Vagina (tissue), 2 donors: ENCODE measurements at regions not wholly inside any gene's neighbourhood (a gene's known extent, or its start where the extent isn't known, plus 50 kb on each side); places are given as distances from the start of the nearest gene placed in this dataset.

ENCODE experiments used
- CTCF ChIP-seq, 3 experiments: fragments of 450-650 bp in 2 of 3; fragments of 200-600 bp in 1 of 3; sonication (generic) in 1 of 3; IDR thresholded peaks; one replicate each; pipeline ENCODE4 v1.5.1; 2017 to 2019; ENCODE audit warnings: antibody characterized with exemption in 3 of 3, mild to moderate bottlenecking in 2 of 3, moderate library complexity in 2 of 3
- POLR2A ChIP-seq, 2 donors: fragments of 450-650 bp; IDR thresholded peaks; one replicate each; pipeline ENCODE4 v1.6.1; 2017; ENCODE audit warnings: antibody characterized with exemption in 2 of 2, mild to moderate bottlenecking in 2 of 2, moderate library complexity in 2 of 2
- POLR2AphosphoS5 ChIP-seq, 2 donors: sonication (generic); formaldehyde crosslinking; IDR thresholded peaks; one replicate each; pipeline ENCODE4 v1.9.0; 2017; ENCODE audit warnings: antibody characterized with exemption in 2 of 2, mild to moderate bottlenecking in 2 of 2, low read depth in 1 of 2; ENCODE audit not compliant: insufficient read depth in 1 of 2

- TF ChIP-seq POLR2A (IDR thresholded peaks at IDR 0.05) = no peak
- TF ChIP-seq POLR2AphosphoS5 (IDR thresholded peaks at IDR 0.05; ENCODE audit: insufficient read depth in 1 of 2, low read depth in 1 of 2) = no peak
- no peak for TF ChIP-seq CTCF (IDR thresholded peaks at IDR 0.05)
Measured at GRCh38 chr15:93399121-93399520, 310.1 kb upstream of the RGMA start.
